Neural progenitor cell (in vitro differentiated cells): ENCODE measurements at regions not wholly inside any gene's neighbourhood (a gene's known extent, or its start where the extent isn't known, plus 50 kb on each side); places are given as distances from the start of the nearest gene placed in this dataset.

Experiments
- EZH2 ChIP-seq: fragments of 200-600 bp; sonication (generic); IDR thresholded peaks from 2 replicates; pipeline ENCODE4 v1.6.1; 2017; ENCODE audit warnings: antibody characterized with exemption, mild to moderate bottlenecking, moderate library complexity
- TF ChIP-seq, protein P1 (sequence below): fragments of 200-600 bp; sonication (generic); IDR thresholded peaks from 2 replicates; pipeline ENCODE4 v1.5.1; 2017; ENCODE audit warnings: antibody characterized with exemption, mild to moderate bottlenecking

DNA sequence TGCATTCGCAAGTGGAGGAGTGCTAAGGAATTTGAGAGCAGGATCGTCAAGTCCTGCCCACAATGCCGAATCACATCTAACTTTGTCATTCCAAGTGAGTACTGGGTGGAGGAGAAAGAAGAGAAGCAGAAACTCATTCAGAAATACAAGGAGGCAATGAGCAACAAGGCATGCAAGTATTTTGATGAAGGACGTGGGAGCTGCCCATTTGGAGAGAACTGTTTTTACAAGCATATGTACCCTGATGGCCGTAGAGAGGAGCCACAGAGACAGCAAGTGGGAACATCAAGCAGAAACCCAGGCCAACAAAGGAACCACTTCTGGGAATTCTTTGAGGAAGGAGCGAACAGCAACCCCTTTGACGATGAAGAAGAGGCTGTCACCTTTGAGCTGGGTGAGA, 100.2 kb upstream of the MED14 start:
- TF ChIP-seq, protein P1, sequence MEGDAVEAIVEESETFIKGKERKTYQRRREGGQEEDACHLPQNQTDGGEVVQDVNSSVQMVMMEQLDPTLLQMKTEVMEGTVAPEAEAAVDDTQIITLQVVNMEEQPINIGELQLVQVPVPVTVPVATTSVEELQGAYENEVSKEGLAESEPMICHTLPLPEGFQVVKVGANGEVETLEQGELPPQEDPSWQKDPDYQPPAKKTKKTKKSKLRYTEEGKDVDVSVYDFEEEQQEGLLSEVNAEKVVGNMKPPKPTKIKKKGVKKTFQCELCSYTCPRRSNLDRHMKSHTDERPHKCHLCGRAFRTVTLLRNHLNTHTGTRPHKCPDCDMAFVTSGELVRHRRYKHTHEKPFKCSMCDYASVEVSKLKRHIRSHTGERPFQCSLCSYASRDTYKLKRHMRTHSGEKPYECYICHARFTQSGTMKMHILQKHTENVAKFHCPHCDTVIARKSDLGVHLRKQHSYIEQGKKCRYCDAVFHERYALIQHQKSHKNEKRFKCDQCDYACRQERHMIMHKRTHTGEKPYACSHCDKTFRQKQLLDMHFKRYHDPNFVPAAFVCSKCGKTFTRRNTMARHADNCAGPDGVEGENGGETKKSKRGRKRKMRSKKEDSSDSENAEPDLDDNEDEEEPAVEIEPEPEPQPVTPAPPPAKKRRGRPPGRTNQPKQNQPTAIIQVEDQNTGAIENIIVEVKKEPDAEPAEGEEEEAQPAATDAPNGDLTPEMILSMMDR = no peak
- TF ChIP-seq EZH2 = no peak
